Colonic mucosa (tissue), 4 donors: ENCODE measurements at regions not wholly inside any gene's neighbourhood (a gene's known extent, or its start where the extent isn't known, plus 50 kb on each side); places are given as distances from the start of the nearest gene placed in this dataset.
A peak's percentile ranks its signal among the peaks of the same experiment; 100 is the strongest.

Experiments
- DNase-seq: peaks from one replicate; pipeline ENCODE4 v3.0.0-alpha.2; 2020
- H3K27ac ChIP-seq: fragments of 200-600 bp; one replicate; pipeline ENCODE4 v1.8.0; 2021
- H3K27me3 ChIP-seq: fragments of 200-600 bp; one replicate; pipeline ENCODE4 v1.8.0; 2021
- H3K36me3 ChIP-seq: fragments of 200-600 bp; one replicate; pipeline ENCODE4 v1.8.0; 2021
- H3K4me1 ChIP-seq: fragments of 200-600 bp; one replicate; pipeline ENCODE4 v1.8.0; 2021; ENCODE audit warnings: mild to moderate bottlenecking
- H3K4me3 ChIP-seq: fragments of 200-600 bp; one replicate; pipeline ENCODE4 v1.8.0; 2021
- H3K9ac ChIP-seq, 2 donors: one replicate each; pipeline ENCODE4 v1.7.0; 2013; ENCODE audit warnings: control low read depth in 2 of 2, low read depth in 2 of 2, low read length in 2 of 2
- H3K9me3 ChIP-seq: fragments of 200-600 bp; one replicate; pipeline ENCODE4 v1.8.0; 2021
- CTCF ChIP-seq: fragments of 200-600 bp; IDR thresholded peaks from one replicate; pipeline ENCODE4 v1.8.0; 2022; ENCODE audit warnings: antibody characterized with exemption, mild to moderate bottlenecking
- intact Hi-C: fragments of 100-400 bp; cut with DNase I; formaldehyde crosslinking; loops from one replicate; pipeline ENCODE4 v1.14.1; 2022
- donor health status: healthy.
- donor health status: DM: no; HTN: no; CAD: no.
- donor health status: DM: no; HTN: no; CAD: no.

GRCh38 chr14:22140633-22141032, 448.4 kb downstream of the DAD1 start:
- Histone ChIP-seq H3K4me3 (no peak overlapping the region), H3K9ac (no peak overlapping the region), H3K9me3 (no peaks in the 10 kb centered on the region), H3K36me3 (no peaks in the 10 kb centered on the region), H3K27ac (no peak overlapping the region), H3K4me1 (no peaks in the 10 kb centered on the region), H3K27me3 (no peaks in the 10 kb centered on the region)
- intact Hi-C loops: no loop called here
- no peak for DNase-seq
- no peak for TF ChIP-seq CTCF

DNA sequence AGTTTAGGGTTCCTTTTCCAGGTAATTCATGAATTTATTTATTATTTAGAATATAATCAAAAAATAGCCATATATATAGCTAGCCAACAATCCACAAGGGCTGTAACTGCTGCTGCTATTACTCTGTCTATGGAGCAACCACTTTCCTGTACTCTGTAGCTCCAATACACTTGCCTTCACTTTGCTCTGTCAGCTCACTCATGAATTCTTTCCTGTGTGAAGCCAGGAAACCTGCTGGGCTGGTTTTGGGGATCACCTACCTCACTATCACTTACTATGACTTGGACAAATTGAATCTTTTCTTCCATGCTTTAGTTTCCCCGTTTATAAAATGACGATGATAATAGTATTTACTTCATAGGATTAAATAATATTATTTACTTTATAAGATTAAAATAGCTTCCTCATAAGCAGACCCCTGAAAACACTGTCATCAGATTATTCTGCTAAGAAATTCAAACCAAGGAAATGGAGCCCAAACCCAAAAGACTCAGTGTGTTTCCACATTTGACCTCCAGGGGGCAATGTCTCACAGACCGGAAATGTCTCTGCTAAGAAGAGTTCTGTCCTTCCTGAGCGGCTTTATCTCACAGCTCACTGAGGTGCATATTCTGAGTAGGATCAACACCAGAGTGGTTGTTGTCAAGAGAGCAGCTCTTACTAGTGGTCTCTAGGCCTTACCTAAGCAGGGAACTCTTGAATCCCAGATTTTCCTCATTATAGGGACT, 457.1 kb downstream of the DAD1 start:
- H3K9me3 ChIP-seq: no peaks in the 10 kb centered on the region
- H3K4me1 ChIP-seq: no peaks in the 10 kb centered on the region
- peak; percentile 47 for TF ChIP-seq CTCF
- intact Hi-C loops: no loop called here
- peak; percentile 32 for DNase-seq
- no peak overlapping the region for H3K4me3 ChIP-seq
- H3K36me3 ChIP-seq: no peaks in the 10 kb centered on the region
- H3K27me3 ChIP-seq: no peaks in the 10 kb centered on the region
- no peak overlapping the region for H3K27ac ChIP-seq
- no peak overlapping the region for H3K9ac ChIP-seq

GRCh38 chr14:22124073-22124613, 450.5 kb upstream of the OR4E1 start:
- no peak overlapping the region for H3K9ac ChIP-seq
- H3K36me3 ChIP-seq: no peaks in the 10 kb centered on the region
- intact Hi-C loops: no loop called here
- no peaks in the 10 kb centered on the region for H3K4me1 ChIP-seq
- H3K27me3 ChIP-seq: no peaks in the 10 kb centered on the region
- no peak for DNase-seq
- no peak overlapping the region for H3K27ac ChIP-seq
- H3K9me3 ChIP-seq: no peaks in the 10 kb centered on the region
- no peak for TF ChIP-seq CTCF
- H3K4me3 ChIP-seq: no peak overlapping the region

- intact Hi-C loops: no loop called here
Observed at GRCh38 chr14:22122829-22123560, 449.4 kb upstream of the OR4E1 start.

More at GRCh38 chr14:22122829-22123560, 449.4 kb upstream of the OR4E1 start:
- Histone ChIP-seq H3K27me3 (no peaks in the 10 kb centered on the region), H3K9ac (no peak overlapping the region), H3K36me3 (no peaks in the 10 kb centered on the region), H3K4me3 (no peak overlapping the region), H3K9me3 (no peaks in the 10 kb centered on the region), H3K4me1 (no peaks in the 10 kb centered on the region), H3K27ac (no peak overlapping the region)
- no peak for TF ChIP-seq CTCF
- DNase-seq: no peak
